ENCODE measurements at regions not wholly inside any gene's neighbourhood (a gene's known extent, or its start where the extent isn't known, plus 50 kb on each side); places are given as distances from the start of the nearest gene placed in this dataset.
"Not testable (repeated sequence)": the region's sequence is repeated elsewhere in the genome, so short reads cannot be mapped to it uniquely, and the experiment has no call there.

GRCh38 chr7:152959610-152960009 is 200.1 kb downstream of the ACTR3B start:
- CTCF ChIA-PET, result no interaction called here
- H3K27ac Mint-ChIP-seq, result no peak overlapping the region
- H3K9me3 ChIP-seq (ENCODE audit: low read length), result no peaks in the 10 kb centered on the region
- H3K4me3 ChIP-seq (ENCODE audit: low read length), result no peak overlapping the region
- H3K36me3 ChIP-seq (ENCODE audit: insufficient read depth, low read length), result no peaks in the 10 kb centered on the region
- peaks cover 0 to 6% of the 10 kb centered on the region in 2 donors for H3K27me3 Mint-ChIP-seq
- no peak overlapping the region for H3K27ac ChIP-seq (ENCODE audit: low read depth, low read length)
- peaks cover 0 to 19% (median 6%) of the 10 kb centered on the region in 5 donors for H3K9me3 Mint-ChIP-seq
- H3K27me3 ChIP-seq (ENCODE audit: insufficient read depth, low read length, poor library complexity, severe bottlenecking), result no peaks in the 10 kb centered on the region
- H3K4me1 ChIP-seq (ENCODE audit: insufficient read depth, low read length), result no peaks in the 10 kb centered on the region
- no peaks in the 10 kb centered on the region for H3K4me1 Mint-ChIP-seq
- DNase-seq, result no peak
- no peak overlapping the region for H3K4me3 Mint-ChIP-seq
- no peaks in the 10 kb centered on the region for H3K36me3 Mint-ChIP-seq
- POLR2A ChIA-PET, result no interaction called here

- CTCF ChIA-PET; H3K4me1 Mint-ChIP-seq; H3K9me3 ChIP-seq (ENCODE audit: low read length): not testable (repeated sequence)
Measured at GRCh38 chr7:152961796-152962195, 202.2 kb downstream of the ACTR3B start.

GRCh38 chr7:152966189-152966588 is 206.6 kb downstream of the ACTR3B start:
- Mint-ChIP-seq H3K4me1 (no peaks in the 10 kb centered on the region), H3K27me3 (peaks cover 0 to 2% of the 10 kb centered on the region in 2 donors), H3K27ac (no peak overlapping the region), H3K9me3 (peaks cover 0 to 12% (median 3%) of the 10 kb centered on the region in 5 donors), H3K4me3 (no peak overlapping the region), H3K36me3 (peaks cover 0 to 5% (median 0%) of the 10 kb centered on the region in 3 donors)
- no peak overlapping the region for H3K27ac ChIP-seq (ENCODE audit: low read depth, low read length)
- no peaks in the 10 kb centered on the region for H3K9me3 ChIP-seq (ENCODE audit: low read length)
- no peaks in the 10 kb centered on the region for H3K27me3 ChIP-seq (ENCODE audit: insufficient read depth, low read length, poor library complexity, severe bottlenecking)
- no peak for DNase-seq
- ChIA-PET POLR2A (no interaction called here), CTCF (no interaction called here)
- H3K4me1 ChIP-seq (ENCODE audit: insufficient read depth, low read length), result no peaks in the 10 kb centered on the region
- no peak overlapping the region for H3K4me3 ChIP-seq (ENCODE audit: low read length)
- H3K36me3 ChIP-seq (ENCODE audit: insufficient read depth, low read length), result no peaks in the 10 kb centered on the region

More at GRCh38 chr7:152961796-152962195, 202.2 kb downstream of the ACTR3B start:
- H3K4me3 Mint-ChIP-seq; H3K27ac Mint-ChIP-seq; DNase-seq; POLR2A ChIA-PET; H3K4me1 ChIP-seq (ENCODE audit: insufficient read depth, low read length); H3K4me3 ChIP-seq (ENCODE audit: low read length); H3K36me3 Mint-ChIP-seq; H3K27ac ChIP-seq (ENCODE audit: low read depth, low read length); H3K27me3 ChIP-seq (ENCODE audit: insufficient read depth, low read length, poor library complexity, severe bottlenecking); H3K36me3 ChIP-seq (ENCODE audit: insufficient read depth, low read length); H3K27me3 Mint-ChIP-seq: not testable (repeated sequence)
- H3K9me3 Mint-ChIP-seq, result peaks cover 0 to 19% (median 6%) of the 10 kb centered on the region in 5 donors

- H3K36me3 ChIP-seq (ENCODE audit: insufficient read depth, low read length), result no peaks in the 10 kb centered on the region
- H3K27ac Mint-ChIP-seq, result no peak overlapping the region
- POLR2A ChIA-PET, result no interaction called here
- H3K4me3 ChIP-seq (ENCODE audit: low read length), result no peak overlapping the region
- peaks cover 3 to 4% of the 10 kb centered on the region in 2 donors for H3K27me3 Mint-ChIP-seq
- CTCF ChIA-PET, result no interaction called here
- no peak overlapping the region for H3K27ac ChIP-seq (ENCODE audit: low read depth, low read length)
- H3K9me3 ChIP-seq (ENCODE audit: low read length), result no peaks in the 10 kb centered on the region
- no peak overlapping the region for H3K4me3 Mint-ChIP-seq
- H3K36me3 Mint-ChIP-seq, result peaks cover 0 to 13% (median 0%) of the 10 kb centered on the region in 3 donors
- DNase-seq, result no peak
- H3K4me1 Mint-ChIP-seq, result no peaks in the 10 kb centered on the region
- H3K27me3 ChIP-seq (ENCODE audit: insufficient read depth, low read length, poor library complexity, severe bottlenecking), result no peaks in the 10 kb centered on the region
- no peaks in the 10 kb centered on the region for H3K4me1 ChIP-seq (ENCODE audit: insufficient read depth, low read length)
- H3K9me3 Mint-ChIP-seq, result peaks cover 0 to 10% (median 0%) of the 10 kb centered on the region in 5 donors
Measured at GRCh38 chr7:152967958-152968357, 208.4 kb downstream of the ACTR3B start.

- Mint-ChIP-seq H3K4me3 (no peak overlapping the region), H3K9me3 (peaks cover 0 to 10% (median 0%) of the 10 kb centered on the region in 5 donors), H3K27me3 (peaks cover 3 to 4% of the 10 kb centered on the region in 2 donors), H3K4me1 (no peaks in the 10 kb centered on the region), H3K27ac (no peak overlapping the region), H3K36me3 (peaks cover 0 to 13% (median 0%) of the 10 kb centered on the region in 3 donors)
- ChIA-PET CTCF (no interaction called here), POLR2A (no interaction called here)
- DNase-seq, result no peak
- Histone ChIP-seq H3K9me3 (ENCODE audit: low read length) (no peaks in the 10 kb centered on the region), H3K36me3 (ENCODE audit: insufficient read depth, low read length) (no peaks in the 10 kb centered on the region), H3K27me3 (ENCODE audit: insufficient read depth, low read length, poor library complexity, severe bottlenecking) (no peaks in the 10 kb centered on the region), H3K4me1 (ENCODE audit: insufficient read depth, low read length) (no peaks in the 10 kb centered on the region), H3K4me3 (ENCODE audit: low read length) (no peak overlapping the region), H3K27ac (ENCODE audit: low read depth, low read length) (no peak overlapping the region)
Measured at GRCh38 chr7:152968514-152968913, 209.0 kb downstream of the ACTR3B start.

GRCh38 chr7:152969335-152969734 is 209.8 kb downstream of the ACTR3B start:
- ChIA-PET POLR2A (no interaction called here), CTCF (no interaction called here)
- Histone ChIP-seq H3K4me1 (ENCODE audit: insufficient read depth, low read length) (no peaks in the 10 kb centered on the region), H3K36me3 (ENCODE audit: insufficient read depth, low read length) (no peaks in the 10 kb centered on the region), H3K4me3 (ENCODE audit: low read length) (no peak overlapping the region), H3K27me3 (ENCODE audit: insufficient read depth, low read length, poor library complexity, severe bottlenecking) (no peaks in the 10 kb centered on the region), H3K27ac (ENCODE audit: low read depth, low read length) (no peak overlapping the region), H3K9me3 (ENCODE audit: low read length) (no peaks in the 10 kb centered on the region)
- Mint-ChIP-seq H3K27me3 (peaks cover 3 to 4% of the 10 kb centered on the region in 2 donors), H3K4me1 (no peaks in the 10 kb centered on the region), H3K9me3 (peaks cover 0 to 10% (median 0%) of the 10 kb centered on the region in 5 donors), H3K27ac (no peak overlapping the region), H3K36me3 (peaks cover 0 to 13% (median 0%) of the 10 kb centered on the region in 3 donors), H3K4me3 (no peak overlapping the region)
- DNase-seq, result no peak

GRCh38 chr7:152969839-152970238 is 210.3 kb downstream of the ACTR3B start:
- no peaks in the 10 kb centered on the region for H3K36me3 ChIP-seq (ENCODE audit: insufficient read depth, low read length)
- POLR2A ChIA-PET, result no interaction called here
- H3K9me3 ChIP-seq (ENCODE audit: low read length), result no peaks in the 10 kb centered on the region
- H3K27ac ChIP-seq (ENCODE audit: low read depth, low read length), result no peak overlapping the region
- no peak overlapping the region for H3K27ac Mint-ChIP-seq
- CTCF ChIA-PET, result no interaction called here
- no peaks in the 10 kb centered on the region for H3K27me3 ChIP-seq (ENCODE audit: insufficient read depth, low read length, poor library complexity, severe bottlenecking)
- H3K9me3 Mint-ChIP-seq, result peaks cover 0 to 10% (median 0%) of the 10 kb centered on the region in 5 donors
- H3K36me3 Mint-ChIP-seq, result peaks cover 0 to 13% (median 0%) of the 10 kb centered on the region in 3 donors
- H3K4me1 ChIP-seq (ENCODE audit: insufficient read depth, low read length), result no peaks in the 10 kb centered on the region
- H3K4me3 Mint-ChIP-seq, result no peak overlapping the region
- no peak overlapping the region for H3K4me3 ChIP-seq (ENCODE audit: low read length)
- no peak for DNase-seq
- peaks cover 3 to 6% of the 10 kb centered on the region in 2 donors for H3K27me3 Mint-ChIP-seq
- H3K4me1 Mint-ChIP-seq, result no peaks in the 10 kb centered on the region

GRCh38 chr7:152970481-152970880 is 210.9 kb downstream of the ACTR3B start:
- Mint-ChIP-seq H3K4me1 (no peaks in the 10 kb centered on the region), H3K4me3 (no peak overlapping the region), H3K36me3 (peaks cover 0 to 13% (median 0%) of the 10 kb centered on the region in 3 donors), H3K9me3 (peaks cover 0 to 10% (median 0%) of the 10 kb centered on the region in 5 donors), H3K27me3 (peaks cover 3 to 8% of the 10 kb centered on the region in 2 donors), H3K27ac (no peak overlapping the region)
- DNase-seq, result no peak
- Histone ChIP-seq H3K27ac (ENCODE audit: low read depth, low read length) (no peak overlapping the region), H3K4me3 (ENCODE audit: low read length) (no peak overlapping the region), H3K27me3 (ENCODE audit: insufficient read depth, low read length, poor library complexity, severe bottlenecking) (no peaks in the 10 kb centered on the region), H3K36me3 (ENCODE audit: insufficient read depth, low read length) (no peaks in the 10 kb centered on the region), H3K4me1 (ENCODE audit: insufficient read depth, low read length) (no peaks in the 10 kb centered on the region), H3K9me3 (ENCODE audit: low read length) (no peaks in the 10 kb centered on the region)
- ChIA-PET CTCF (no interaction called here), POLR2A (no interaction called here)

GRCh38 chr7:152974577-152974976 is 215.0 kb downstream of the ACTR3B start:
- no peaks in the 10 kb centered on the region for H3K9me3 ChIP-seq (ENCODE audit: low read length)
- H3K36me3 Mint-ChIP-seq, result peaks cover 0 to 13% (median 0%) of the 10 kb centered on the region in 3 donors
- H3K27ac Mint-ChIP-seq, result no peak overlapping the region
- no peaks in the 10 kb centered on the region for H3K4me1 ChIP-seq (ENCODE audit: insufficient read depth, low read length)
- no peak overlapping the region for H3K27ac ChIP-seq (ENCODE audit: low read depth, low read length)
- ChIA-PET POLR2A (no interaction called here), CTCF (no interaction called here)
- no peak overlapping the region for H3K4me3 ChIP-seq (ENCODE audit: low read length)
- no peaks in the 10 kb centered on the region for H3K27me3 ChIP-seq (ENCODE audit: insufficient read depth, low read length, poor library complexity, severe bottlenecking)
- H3K4me1 Mint-ChIP-seq, result no peaks in the 10 kb centered on the region
- H3K9me3 Mint-ChIP-seq, result peaks cover 0 to 14% (median 0%) of the 10 kb centered on the region in 5 donors
- no peak for DNase-seq
- H3K27me3 Mint-ChIP-seq, result peaks cover 3 to 10% of the 10 kb centered on the region in 2 donors
- no peaks in the 10 kb centered on the region for H3K36me3 ChIP-seq (ENCODE audit: insufficient read depth, low read length)
- no peak overlapping the region for H3K4me3 Mint-ChIP-seq
